Activated CD4-positive, alpha-beta T cell treated with anti-CD3 and anti-CD28 coated beads, Interleukin-2, amount 50 U/mL, for 24 hours (primary cell): ENCODE measurements at regions not wholly inside any gene's neighbourhood (a gene's known extent, or its start where the extent isn't known, plus 50 kb on each side); places are given as distances from the start of the nearest gene placed in this dataset.

ENCODE experiments used
- DNase-seq, 2 donors: peaks; one replicate each; pipeline ENCODE4 v3.0.0-alpha.2; 2020; ENCODE audit warnings: low read depth in 1 of 2, low spot score in 1 of 2

- no peak for DNase-seq
Measured at GRCh38 chr5:56356836-56357160, 123.7 kb upstream of the ANKRD55 start.

- no peak for DNase-seq
Measured at GRCh38 chr5:56356121-56356835, 123.1 kb upstream of the ANKRD55 start.

GRCh38 chr5:56354836-56355235, 121.7 kb upstream of the ANKRD55 start:
- no peak for DNase-seq

GRCh38 chr5:56352808-56353590, 119.9 kb upstream of the ANKRD55 start:
- DNase-seq = no peak

- no peak for DNase-seq
Measured at GRCh38 chr5:56350597-56351170, 117.6 kb upstream of the ANKRD55 start.

GRCh38 chr5:56350011-56350596, 117.0 kb upstream of the ANKRD55 start:
- no peak for DNase-seq

- no peak for DNase-seq
Measured at GRCh38 chr5:56349461-56349860, 116.3 kb upstream of the ANKRD55 start.

GRCh38 chr5:56346741-56347535, 113.8 kb upstream of the ANKRD55 start:
- no peak for DNase-seq

- no peak for DNase-seq
Measured at GRCh38 chr5:56346044-56346710, 113.0 kb upstream of the ANKRD55 start.

GRCh38 chr5:56345352-56345751, 112.2 kb upstream of the ANKRD55 start:
- no peak for DNase-seq

GRCh38 chr5:56344594-56344993, 111.5 kb upstream of the ANKRD55 start:
- DNase-seq = no peak

- DNase-seq = no peak
Measured at GRCh38 chr5:56343988-56344387, 110.9 kb upstream of the ANKRD55 start.

GRCh38 chr5:56342616-56343015, 109.5 kb upstream of the ANKRD55 start:
- no peak for DNase-seq

- DNase-seq = no peak
Measured at GRCh38 chr5:56340196-56340980, 107.3 kb upstream of the ANKRD55 start.

GRCh38 chr5:56339732-56340131, 106.6 kb upstream of the ANKRD55 start:
- no peak for DNase-seq

- DNase-seq = no peak
Measured at GRCh38 chr5:56337715-56338319, 104.7 kb upstream of the ANKRD55 start.

- no peak for DNase-seq
Measured at GRCh38 chr5:56335212-56335611, 102.1 kb upstream of the ANKRD55 start.

GRCh38 chr5:56330806-56331205, 97.7 kb upstream of the ANKRD55 start:
- no peak for DNase-seq

GRCh38 chr5:56330167-56330566, 97.0 kb upstream of the ANKRD55 start:
- DNase-seq = no peak
